ENCODE measurements at regions not wholly inside any gene's neighbourhood (a gene's known extent, or its start where the extent isn't known, plus 50 kb on each side); places are given as distances from the start of the nearest gene placed in this dataset.

DNA sequence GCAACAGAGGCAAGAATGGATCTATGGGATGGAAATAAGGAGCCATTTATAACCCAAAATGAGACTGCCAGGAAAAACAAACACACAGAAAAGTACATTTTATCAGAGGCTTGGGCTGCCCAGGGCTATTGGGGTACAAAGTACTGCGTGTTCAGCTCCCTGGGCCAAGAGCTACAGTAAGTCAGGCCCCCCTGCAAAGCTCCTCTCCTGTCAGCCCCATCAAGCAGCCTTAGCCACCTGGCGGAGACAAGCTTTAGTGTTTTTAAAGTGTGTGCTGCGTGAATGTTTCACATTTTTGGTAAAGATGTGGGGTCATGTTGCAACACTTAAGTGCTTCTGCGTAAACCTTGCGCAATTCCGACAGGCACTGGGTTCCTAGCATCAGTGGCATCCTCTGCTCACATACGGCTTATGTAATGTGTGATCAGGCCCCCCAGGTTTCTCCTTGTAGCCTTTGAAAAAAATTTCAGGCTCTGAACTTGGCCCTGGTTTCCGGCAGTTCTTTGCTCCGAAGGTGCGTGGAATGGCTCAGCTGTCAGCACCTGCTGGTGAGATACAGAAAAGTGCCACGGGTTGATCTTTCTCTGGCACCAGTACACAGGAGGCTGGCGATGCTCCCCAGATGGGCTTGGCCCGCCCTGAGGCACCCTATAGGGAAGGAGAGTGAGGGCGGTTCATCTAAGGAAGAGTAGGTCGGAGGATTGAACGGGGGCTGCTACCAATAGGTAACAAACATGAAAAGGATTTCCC lies 198.7 kb upstream of the EEA1 start:
- no peak overlapping the region for H3K4me3 ChIP-seq (ENCODE audit: low read depth, low read length)
- ChIA-PET POLR2A (no interaction called here), CTCF (interaction anchor here (0.6 to 1.7 kb wide), 3 partner anchors 10 to 269 kb away, joined by 4 to 7 read pairs (median 5); no protein-coding TSS in a partner anchor)
- no peak for DNase-seq (ENCODE audit: low read depth, low spot score)
- TF ChIP-seq, protein P1, sequence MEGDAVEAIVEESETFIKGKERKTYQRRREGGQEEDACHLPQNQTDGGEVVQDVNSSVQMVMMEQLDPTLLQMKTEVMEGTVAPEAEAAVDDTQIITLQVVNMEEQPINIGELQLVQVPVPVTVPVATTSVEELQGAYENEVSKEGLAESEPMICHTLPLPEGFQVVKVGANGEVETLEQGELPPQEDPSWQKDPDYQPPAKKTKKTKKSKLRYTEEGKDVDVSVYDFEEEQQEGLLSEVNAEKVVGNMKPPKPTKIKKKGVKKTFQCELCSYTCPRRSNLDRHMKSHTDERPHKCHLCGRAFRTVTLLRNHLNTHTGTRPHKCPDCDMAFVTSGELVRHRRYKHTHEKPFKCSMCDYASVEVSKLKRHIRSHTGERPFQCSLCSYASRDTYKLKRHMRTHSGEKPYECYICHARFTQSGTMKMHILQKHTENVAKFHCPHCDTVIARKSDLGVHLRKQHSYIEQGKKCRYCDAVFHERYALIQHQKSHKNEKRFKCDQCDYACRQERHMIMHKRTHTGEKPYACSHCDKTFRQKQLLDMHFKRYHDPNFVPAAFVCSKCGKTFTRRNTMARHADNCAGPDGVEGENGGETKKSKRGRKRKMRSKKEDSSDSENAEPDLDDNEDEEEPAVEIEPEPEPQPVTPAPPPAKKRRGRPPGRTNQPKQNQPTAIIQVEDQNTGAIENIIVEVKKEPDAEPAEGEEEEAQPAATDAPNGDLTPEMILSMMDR (IDR thresholded peaks at IDR 0.05; ENCODE audit: insufficient read depth, low read length, missing control alignments), result no peak

DNA sequence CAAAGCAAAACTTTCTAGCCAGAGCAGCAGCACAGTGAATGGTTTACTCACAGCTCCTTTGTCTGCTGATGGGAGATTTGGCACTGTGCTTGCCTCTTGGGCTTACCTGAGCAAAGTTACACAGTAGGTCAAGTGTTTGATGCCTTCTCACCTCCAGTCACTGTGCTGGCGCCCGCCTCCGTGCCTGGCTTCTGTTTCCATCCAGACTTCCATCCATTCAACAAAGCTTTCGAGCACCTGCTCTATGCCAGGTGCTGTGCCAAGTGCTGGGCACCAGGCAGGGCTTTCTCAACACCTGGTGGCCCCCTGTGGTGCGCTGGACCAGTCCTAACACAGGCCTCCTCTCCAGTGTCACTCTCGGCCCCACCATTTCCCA lies 199.2 kb upstream of the EEA1 start:
- TF ChIP-seq, protein P1 (IDR thresholded peaks at IDR 0.05; ENCODE audit: insufficient read depth, low read length, missing control alignments), result no peak
- CTCF ChIA-PET, result interaction anchor here (1.4 to 1.7 kb wide), 2 partner anchors 9 to 13 kb away, joined by 5 to 7 read pairs; no protein-coding TSS in a partner anchor
- POLR2A ChIA-PET, result no interaction called here

DNA sequence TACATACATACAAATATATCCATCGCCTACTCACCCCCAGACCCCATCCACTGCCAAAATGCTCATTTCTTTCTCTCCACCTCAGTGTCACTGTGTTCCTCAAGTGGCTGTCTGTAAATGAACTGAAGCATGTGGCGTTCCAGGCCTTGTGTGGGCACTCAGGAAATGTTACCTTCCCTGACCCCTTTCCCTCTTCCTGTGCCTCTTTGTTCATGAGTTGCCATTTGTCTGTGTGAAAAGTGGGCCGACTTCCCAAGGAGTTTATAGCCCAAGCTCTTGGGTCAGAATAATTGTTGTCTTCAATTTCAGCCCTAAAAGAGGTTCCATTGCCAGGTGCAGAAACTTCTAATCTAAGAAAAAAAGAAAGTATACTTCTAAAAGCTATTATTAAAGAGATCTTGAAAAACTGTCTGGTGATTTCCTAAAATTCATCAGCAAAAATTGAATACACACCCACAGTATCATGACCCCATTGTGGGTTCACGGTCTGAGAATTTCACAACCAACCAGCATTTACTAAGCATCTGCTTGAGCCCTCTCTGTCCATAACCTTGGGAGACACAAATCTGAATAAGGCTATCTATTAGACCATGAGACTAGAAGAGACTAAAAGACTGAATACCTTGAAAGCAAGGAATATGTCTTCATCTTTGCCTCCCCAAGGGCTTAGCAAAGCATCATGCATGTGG lies 201.4 kb upstream of the EEA1 start:
- DNase-seq (ENCODE audit: low read depth, low spot score), result no peak
- ChIA-PET POLR2A (no interaction called here), CTCF (no interaction called here)
- no peak overlapping the region for H3K4me3 ChIP-seq (ENCODE audit: low read depth, low read length)
- TF ChIP-seq, protein P1 (IDR thresholded peaks at IDR 0.05; ENCODE audit: insufficient read depth, low read length, missing control alignments), result no peak

More for the DNA sequence above, 199.2 kb upstream of the EEA1 start:
- H3K4me3 ChIP-seq (ENCODE audit: low read depth, low read length), result no peak overlapping the region
- no peak for DNase-seq (ENCODE audit: low read depth, low spot score)

DNA sequence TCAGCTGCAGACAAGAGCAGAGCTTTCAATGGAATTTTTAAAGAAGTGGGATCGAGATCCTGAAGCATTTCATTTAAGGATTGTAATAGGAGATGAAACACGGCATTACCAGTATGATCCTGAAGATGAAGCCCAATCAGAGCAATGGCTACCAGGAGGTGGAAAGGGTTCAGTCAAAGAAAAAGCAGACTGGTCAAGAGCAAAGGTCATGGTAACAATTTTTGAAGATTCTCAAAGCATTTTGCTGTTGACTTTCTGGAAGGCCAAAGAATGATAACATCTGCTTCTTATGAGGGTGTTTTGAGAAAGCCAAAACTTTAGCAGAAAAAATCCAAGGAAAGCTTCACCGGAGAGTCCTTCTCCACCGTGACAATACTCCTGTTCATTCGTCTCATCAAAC lies 204.3 kb upstream of the EEA1 start:
- ChIA-PET CTCF (no interaction called here), POLR2A (no interaction called here)
- DNase-seq (ENCODE audit: low read depth, low spot score), result no peak
- H3K4me3 ChIP-seq (ENCODE audit: low read depth, low read length), result no peak overlapping the region
- TF ChIP-seq, protein P1 (IDR thresholded peaks at IDR 0.05; ENCODE audit: insufficient read depth, low read length, missing control alignments), result no peak

DNA sequence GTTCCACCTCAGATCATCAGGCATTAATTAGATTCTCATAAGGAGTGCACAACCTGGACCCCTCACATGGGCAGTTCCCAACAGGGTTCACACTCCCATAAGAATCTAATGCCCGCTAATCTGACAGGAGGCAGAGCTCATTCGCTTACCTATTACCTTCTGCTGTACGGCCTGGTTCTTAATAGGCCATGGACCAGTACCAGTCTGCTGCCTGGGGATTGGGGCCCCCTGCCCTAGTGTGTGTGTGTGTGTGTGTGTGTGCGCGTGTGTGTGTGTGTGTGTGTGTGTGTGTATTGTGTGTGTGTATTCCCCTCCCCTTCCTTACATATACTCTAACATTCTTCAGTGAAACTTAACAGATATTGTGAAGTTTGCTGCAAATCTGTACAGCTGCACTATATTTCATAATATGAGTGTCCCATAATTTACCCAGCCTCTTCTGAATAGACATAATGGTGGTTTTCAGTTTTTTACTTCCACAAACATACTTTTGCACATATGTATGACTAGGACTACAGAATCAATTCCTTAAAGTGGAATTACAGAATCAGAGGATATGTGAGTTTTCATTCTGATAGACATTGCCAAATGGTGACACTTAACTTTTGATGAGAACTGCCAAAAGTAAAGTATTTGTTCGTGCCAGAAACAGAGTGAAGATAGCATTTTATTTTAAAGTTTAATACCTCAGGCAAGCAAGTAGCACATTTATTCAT lies 205.2 kb upstream of the EEA1 start:
- ChIA-PET CTCF (no interaction called here), POLR2A (no interaction called here)
- TF ChIP-seq, protein P1 (IDR thresholded peaks at IDR 0.05; ENCODE audit: insufficient read depth, low read length, missing control alignments), result no peak
- no peak for DNase-seq (ENCODE audit: low read depth, low spot score)
- H3K4me3 ChIP-seq (ENCODE audit: low read depth, low read length), result no peak overlapping the region

DNA sequence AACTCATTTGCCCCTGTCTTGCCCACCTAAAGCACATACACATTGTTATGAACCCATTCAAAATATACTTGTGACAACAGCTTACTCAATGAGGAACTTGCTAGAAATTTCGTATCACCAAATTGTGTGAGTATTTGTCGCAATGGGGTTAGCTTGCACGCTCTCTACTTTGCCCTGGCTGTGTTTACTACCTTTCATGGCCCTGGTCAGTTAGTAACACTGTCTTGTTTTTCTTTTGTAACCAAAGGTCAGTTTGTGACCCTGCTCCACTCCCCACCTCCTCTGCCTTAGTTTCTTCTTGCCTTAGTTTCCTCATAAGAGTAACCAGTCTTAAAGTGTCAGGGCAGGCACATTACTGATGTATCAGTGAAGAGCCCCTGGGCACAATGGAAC lies 205.8 kb upstream of the EEA1 start:
- CTCF ChIA-PET, result interaction anchor here (1.4 kb wide), 1 partner anchor 12 kb away, joined by 3 read pairs; no protein-coding TSS in a partner anchor
- DNase-seq (ENCODE audit: low read depth, low spot score), result no peak
- POLR2A ChIA-PET, result no interaction called here
- H3K4me3 ChIP-seq (ENCODE audit: low read depth, low read length), result no peak overlapping the region
- TF ChIP-seq, protein P1 (IDR thresholded peaks at IDR 0.05; ENCODE audit: insufficient read depth, low read length, missing control alignments), result no peak

Measured in AG04449 (cell line).